Neural cell (in vitro differentiated cells): ENCODE measurements at regions not wholly inside any gene's neighbourhood (a gene's known extent, or its start where the extent isn't known, plus 50 kb on each side); places are given as distances from the start of the nearest gene placed in this dataset.

ENCODE experiments used
- H2AFZ ChIP-seq: fragments of 200-600, 300-800 bp; sonication (generic), shearing (Covaris generic); 2 replicates; pipeline ENCODE4 v1.6.0; 2014; ENCODE audit warnings: low read depth, mild to moderate bottlenecking, antibody characterized with exemption, low read length, moderate library complexity
- H3F3A ChIP-seq: fragments of 200-600 bp; shearing (Covaris generic); 2 replicates; pipeline ENCODE4 v1.6.1; 2016; ENCODE audit warnings: mild to moderate bottlenecking, moderate library complexity, mixed read lengths, antibody characterized with exemption, low read length; ENCODE audit not compliant: insufficient read depth, poor library complexity, severe bottlenecking
- H3K27ac ChIP-seq: fragments of 200-600, 300-800 bp; sonication (generic), shearing (Covaris generic); 2 replicates; pipeline ENCODE4 v1.5.1; 2014; ENCODE audit warnings: mild to moderate bottlenecking, low read length, moderate library complexity
- H3K27me3 ChIP-seq: fragments of 300-800, 200-600 bp; sonication (generic), shearing (Covaris generic); 2 replicates; pipeline ENCODE4 v1.6.0; 2014; ENCODE audit warnings: mild to moderate bottlenecking, low read depth, low read length, moderate library complexity; ENCODE audit not compliant: insufficient read depth
- H3K36me3 ChIP-seq: fragments of 300-800, 200-600 bp; sonication (generic), shearing (Covaris generic); 2 replicates; pipeline ENCODE4 v1.5.1; 2014; ENCODE audit warnings: mild to moderate bottlenecking, antibody characterized with exemption, low read length, moderate library complexity; ENCODE audit not compliant: insufficient read depth
- H3K4me2 ChIP-seq: fragments of 300-800, 200-600 bp; sonication (generic), shearing (Covaris generic); 2 replicates; pipeline ENCODE4 v1.6.0; 2014; ENCODE audit warnings: mild to moderate bottlenecking, low read length
- H3K4me3 ChIP-seq: fragments of 300-800, 200-600 bp; sonication (generic), shearing (Covaris generic); 2 replicates; pipeline ENCODE4 v1.5.1; 2014; ENCODE audit warnings: mild to moderate bottlenecking, low read length, moderate library complexity
- H3K79me2 ChIP-seq: fragments of 200-600 bp; shearing (Covaris generic); replicated peaks from 2 replicates; pipeline ENCODE4 v1.6.0; 2014; ENCODE audit warnings: mild to moderate bottlenecking, low read length, moderate library complexity; ENCODE audit not compliant: insufficient read depth
- H3K9ac ChIP-seq: fragments of 300-800, 200-600 bp; sonication (generic), shearing (Covaris generic); 2 replicates; pipeline ENCODE4 v1.6.1; 2016; ENCODE audit warnings: mild to moderate bottlenecking, low read length, mixed read lengths
- H3K9me2 ChIP-seq: fragments of 200-600 bp; shearing (Covaris generic); 2 replicates; pipeline ENCODE4 v1.6.1; 2016; ENCODE audit warnings: mild to moderate bottlenecking, low read length, mixed read lengths; ENCODE audit not compliant: insufficient read depth
- H3K9me3 ChIP-seq: fragments of 200-600, 300-800 bp; sonication (generic), shearing (Covaris generic); 2 replicates; pipeline ENCODE4 v1.6.1; 2016; ENCODE audit warnings: mild to moderate bottlenecking, mixed run types, low read length, moderate library complexity, mixed read lengths
- H4K20me1 ChIP-seq: fragments of 200-600 bp; shearing (Covaris generic); 2 replicates; pipeline ENCODE4 v1.6.1; 2016; ENCODE audit warnings: mild to moderate bottlenecking, mixed run types; ENCODE audit not compliant: insufficient read depth
- CTCF ChIP-seq: fragments of 450-650 bp; IDR thresholded peaks from 2 replicates; pipeline ENCODE4 v1.5.1; 2014; ENCODE audit warnings: antibody characterized with exemption, mild to moderate bottlenecking, moderate library complexity; ENCODE audit not compliant: poor library complexity, severe bottlenecking
- EP300 ChIP-seq: fragments of 450-650 bp; conservative IDR thresholded peaks from 2 replicates; pipeline ENCODE4 v1.6.1; 2014; ENCODE audit warnings: antibody characterized with exemption, mild to moderate bottlenecking, moderate library complexity; ENCODE audit not compliant: poor library complexity, severe bottlenecking
- EZH2 ChIP-seq: fragments of 200-600, 300-800 bp; shearing (Covaris generic), sonication (generic); IDR thresholded peaks from 2 replicates; pipeline ENCODE4 v1.6.1; 2014; ENCODE audit warnings: antibody characterized with exemption, low read length, borderline replicate concordance, mild to moderate bottlenecking; ENCODE audit not compliant: insufficient read depth, poor library complexity, severe bottlenecking
- MXI1 ChIP-seq: fragments of 450-650 bp; conservative IDR thresholded peaks from 2 replicates; pipeline ENCODE4 v1.6.1; 2014; ENCODE audit warnings: antibody characterized with exemption, mild to moderate bottlenecking; ENCODE audit not compliant: poor library complexity, severe bottlenecking
- POLR2AphosphoS5 ChIP-seq: IDR thresholded peaks from 2 replicates; pipeline ENCODE4 v1.6.1; 2012
- RAD21 ChIP-seq: fragments of 450-650 bp; conservative IDR thresholded peaks from 2 replicates; pipeline ENCODE4 v1.6.1; 2014; ENCODE audit warnings: antibody characterized with exemption, mild to moderate bottlenecking, moderate library complexity
- REST ChIP-seq: IDR thresholded peaks from 2 replicates; pipeline ENCODE4 v1.6.1; 2012; ENCODE audit warnings: borderline replicate concordance
- SMC3 ChIP-seq: fragments of 450-650 bp; conservative IDR thresholded peaks from 2 replicates; pipeline ENCODE4 v1.6.1; 2014; ENCODE audit warnings: antibody characterized with exemption, mild to moderate bottlenecking, moderate library complexity; ENCODE audit not compliant: poor library complexity
- TAF1 ChIP-seq: IDR thresholded peaks from 2 replicates; pipeline ENCODE4 v1.6.1; 2012; ENCODE audit warnings: low read depth

GRCh38 chr3:72222410-72222809, 437.5 kb upstream of the PROK2 start:
- no peak overlapping the region for H3K9ac ChIP-seq
- no peaks in the 10 kb centered on the region for H3K36me3 ChIP-seq
- no peaks in the 10 kb centered on the region for H3K27me3 ChIP-seq
- no peaks in the 10 kb centered on the region for H3K9me2 ChIP-seq
- no peak overlapping the region for H3K27ac ChIP-seq
- no peak for TF ChIP-seq POLR2AphosphoS5
- TF ChIP-seq TAF1 = no peak
- TF ChIP-seq SMC3 = no peak
- TF ChIP-seq CTCF = no peak
- TF ChIP-seq EP300 = no peak
- TF ChIP-seq RAD21 = no peak
- no peak for TF ChIP-seq EZH2
- TF ChIP-seq REST = no peak
- TF ChIP-seq MXI1 = no peak
- H3K4me2 ChIP-seq = no peak overlapping the region
- H2AFZ ChIP-seq = no peak overlapping the region
- no peaks in the 10 kb centered on the region for H3K79me2 ChIP-seq
- H3K9me3 ChIP-seq = peaks cover 9% of the 10 kb centered on the region
- no peaks in the 10 kb centered on the region for H3F3A ChIP-seq
- no peak overlapping the region for H3K4me3 ChIP-seq
- no peaks in the 10 kb centered on the region for H4K20me1 ChIP-seq

GRCh38 chr3:72220946-72221345, 436.0 kb upstream of the PROK2 start:
- Histone ChIP-seq H3F3A (no peaks in the 10 kb centered on the region), H3K4me2 (no peak overlapping the region), H3K9me2 (no peaks in the 10 kb centered on the region), H3K36me3 (no peaks in the 10 kb centered on the region), H2AFZ (no peak overlapping the region), H3K27ac (no peak overlapping the region), H3K4me3 (no peak overlapping the region), H3K9ac (no peak overlapping the region), H3K9me3 (peaks cover 3% of the 10 kb centered on the region), H4K20me1 (no peaks in the 10 kb centered on the region), H3K79me2 (no peaks in the 10 kb centered on the region), H3K27me3 (no peaks in the 10 kb centered on the region)
- TF ChIP-seq EZH2 (no peak), CTCF (no peak), TAF1 (no peak), EP300 (no peak), SMC3 (no peak), RAD21 (no peak), POLR2AphosphoS5 (no peak), REST (no peak)
